ENCODE measurements at regions not wholly inside any gene's neighbourhood (a gene's known extent, or its start where the extent isn't known, plus 50 kb on each side); places are given as distances from the start of the nearest gene placed in this dataset.
A peak's percentile ranks its signal among the peaks of the same experiment; 100 is the strongest.

DNA sequence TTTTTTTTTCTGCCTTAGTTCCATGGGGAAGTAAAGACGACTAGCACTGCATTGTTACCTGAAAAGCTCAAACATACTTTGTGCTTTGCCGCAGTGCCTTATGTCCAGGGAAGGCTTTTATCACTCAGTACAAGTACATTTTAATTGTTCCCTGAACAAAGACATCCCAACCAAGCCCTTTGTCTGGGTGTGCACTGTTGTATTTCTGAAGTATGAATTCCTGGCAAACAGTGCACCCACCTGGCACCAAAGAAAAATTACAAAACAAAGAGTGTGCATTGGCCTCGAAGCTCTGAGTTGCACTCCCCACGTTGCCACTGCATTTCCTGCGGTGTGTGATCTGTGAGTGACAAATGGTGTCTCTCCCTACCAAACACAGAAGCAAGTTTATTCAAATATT lies 858.5 kb upstream of the PIK3C3 start:
- H3K36me3 ChIP-seq, result no peaks in the 10 kb centered on the region
- ATAC-seq (peak in 1 of 2 donors; percentile 49), DNase-seq (no peak)
- no peaks in the 10 kb centered on the region for H3K27me3 ChIP-seq (ENCODE audit: low read depth)
- no peaks in the 10 kb centered on the region for H3K9me3 ChIP-seq
- intact Hi-C loops (cut with DNase I), result no loop called here
- H3K4me1 ChIP-seq, result no peaks in the 10 kb centered on the region
- H3K4me3 ChIP-seq, result no peak overlapping the region
- no peak for TF ChIP-seq CTCF (IDR thresholded peaks at IDR 0.05)
- H3K27ac ChIP-seq, result no peak overlapping the region

- H3K4me3 ChIP-seq, result no peak overlapping the region
Observed at GRCh38 chr18:41077076-41077475, 878.0 kb upstream of the PIK3C3 start.

GRCh38 chr18:41075212-41075611 lies 879.8 kb upstream of the PIK3C3 start:
- Histone ChIP-seq H3K4me1 (no peaks in the 10 kb centered on the region), H3K27me3 (ENCODE audit: low read depth) (no peaks in the 10 kb centered on the region), H3K4me3 (no peak overlapping the region), H3K36me3 (no peaks in the 10 kb centered on the region), H3K9me3 (no peaks in the 10 kb centered on the region), H3K27ac (no peak overlapping the region)
- DNase-seq (no peak), ATAC-seq (no peak)
- TF ChIP-seq CTCF (IDR thresholded peaks at IDR 0.05), result no peak
- intact Hi-C loops (cut with DNase I), result no loop called here

More at GRCh38 chr18:41077076-41077475, 878.0 kb upstream of the PIK3C3 start:
- Histone ChIP-seq H3K4me1 (no peaks in the 10 kb centered on the region), H3K9me3 (no peaks in the 10 kb centered on the region), H3K36me3 (no peaks in the 10 kb centered on the region), H3K27ac (no peak overlapping the region), H3K27me3 (ENCODE audit: low read depth) (no peaks in the 10 kb centered on the region)
- no peak for DNase-seq
- ATAC-seq, result no peak
- no peak for TF ChIP-seq CTCF (IDR thresholded peaks at IDR 0.05)
- intact Hi-C loops (cut with DNase I), result no loop called here

- no peak overlapping the region for H3K27ac ChIP-seq
- DNase-seq (no peak), ATAC-seq (no peak)
- H3K9me3 ChIP-seq, result no peaks in the 10 kb centered on the region
- H3K27me3 ChIP-seq (ENCODE audit: low read depth), result no peaks in the 10 kb centered on the region
- H3K4me1 ChIP-seq, result no peaks in the 10 kb centered on the region
- TF ChIP-seq CTCF (IDR thresholded peaks at IDR 0.05), result no peak
- no peak overlapping the region for H3K4me3 ChIP-seq
- H3K36me3 ChIP-seq, result no peaks in the 10 kb centered on the region
- intact Hi-C loops (cut with DNase I), result no loop called here
Observed at GRCh38 chr18:41073372-41073954, 881.6 kb upstream of the PIK3C3 start.

DNA sequence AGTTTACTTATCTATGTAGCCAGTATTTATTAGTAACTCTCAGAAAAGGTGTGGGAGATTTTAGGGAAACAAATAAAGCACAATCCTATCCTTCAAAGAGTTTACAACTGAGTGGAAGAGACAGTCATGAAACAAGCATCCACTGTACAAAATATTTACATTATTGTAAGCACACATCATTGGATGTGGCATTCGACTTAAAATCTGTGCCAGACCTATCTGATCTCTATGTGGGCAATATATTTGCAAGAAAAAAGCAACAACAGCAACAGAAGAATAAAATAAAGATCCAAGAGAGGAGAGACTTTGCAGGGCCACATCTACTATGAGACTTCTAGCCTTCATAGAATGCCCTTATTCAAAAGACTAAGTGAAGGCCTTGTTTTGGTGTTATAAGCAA lies 882.1 kb upstream of the PIK3C3 start:
- Histone ChIP-seq H3K27me3 (ENCODE audit: low read depth) (no peaks in the 10 kb centered on the region), H3K4me3 (no peak overlapping the region), H3K9me3 (no peaks in the 10 kb centered on the region), H3K4me1 (no peaks in the 10 kb centered on the region), H3K27ac (no peak overlapping the region), H3K36me3 (no peaks in the 10 kb centered on the region)
- no peak for ATAC-seq
- intact Hi-C loops (cut with DNase I), result no loop called here
- TF ChIP-seq CTCF (IDR thresholded peaks at IDR 0.05), result no peak
- no peak for DNase-seq

DNA sequence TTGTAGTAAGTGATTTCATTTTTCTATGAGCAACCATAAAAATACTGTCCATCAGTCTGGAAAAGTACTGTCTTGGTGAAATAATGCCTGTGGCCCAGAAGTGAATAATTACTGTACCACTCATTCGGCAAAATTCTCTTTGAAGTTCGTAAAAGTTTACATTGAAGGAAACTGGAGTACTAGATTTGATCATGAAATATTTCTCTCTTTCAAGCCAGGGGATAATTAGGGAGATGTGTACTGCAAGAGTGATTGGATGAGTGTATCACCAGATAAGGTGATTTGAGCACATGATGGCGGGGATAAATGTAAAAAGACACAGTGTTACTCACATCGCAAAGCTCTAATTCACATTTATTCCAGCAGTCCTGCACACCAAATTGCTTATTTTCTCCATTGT lies 883.2 kb upstream of the PIK3C3 start:
- H3K4me3 ChIP-seq, result no peak overlapping the region
- intact Hi-C loops (cut with DNase I), result no loop called here
- no peak for TF ChIP-seq CTCF (IDR thresholded peaks at IDR 0.05)
- H3K27ac ChIP-seq, result no peak overlapping the region
- H3K9me3 ChIP-seq, result no peaks in the 10 kb centered on the region
- DNase-seq, result no peak
- H3K27me3 ChIP-seq (ENCODE audit: low read depth), result no peaks in the 10 kb centered on the region
- no peak for ATAC-seq
- no peaks in the 10 kb centered on the region for H3K4me1 ChIP-seq
- H3K36me3 ChIP-seq, result no peaks in the 10 kb centered on the region
